GM12875 (cell line): ENCODE measurements at regions not wholly inside any gene's neighbourhood (a gene's known extent, or its start where the extent isn't known, plus 50 kb on each side); places are given as distances from the start of the nearest gene placed in this dataset.

ENCODE experiments used
- H3K4me3 ChIP-seq: one replicate; pipeline ENCODE4 v1.5.1; 2011; ENCODE audit warnings: low read depth, low read length, control low read depth
- TF ChIP-seq, protein P1 (sequence below): IDR thresholded peaks from 2 replicates; pipeline ENCODE4 v1.5.1; 2011; ENCODE audit warnings: low read depth, mild to moderate bottlenecking, control low read depth, inconsistent platforms, low read length, moderate library complexity, borderline replicate concordance; ENCODE audit not compliant: insufficient read depth

DNA sequence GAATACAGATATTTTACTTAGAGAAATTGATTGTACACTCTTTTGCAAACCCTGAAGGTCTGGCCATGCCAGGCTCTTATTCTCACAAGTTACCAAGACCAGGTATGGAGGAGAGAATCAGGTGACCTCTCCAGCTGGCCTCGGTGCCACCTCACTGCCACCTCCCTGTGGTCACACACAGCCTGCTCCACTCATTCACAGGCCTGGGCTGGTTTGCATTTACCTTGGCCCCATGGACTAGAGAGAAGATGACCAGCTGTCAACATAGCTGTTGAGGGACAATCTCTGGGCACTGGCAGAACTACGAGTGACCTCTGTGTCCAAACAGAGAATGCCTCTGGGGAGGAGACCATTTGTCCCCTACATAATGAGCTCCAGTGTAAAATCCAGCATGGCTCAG is 291.2 kb upstream of the RUNX1 start:
- no peak overlapping the region for H3K4me3 ChIP-seq

DNA sequence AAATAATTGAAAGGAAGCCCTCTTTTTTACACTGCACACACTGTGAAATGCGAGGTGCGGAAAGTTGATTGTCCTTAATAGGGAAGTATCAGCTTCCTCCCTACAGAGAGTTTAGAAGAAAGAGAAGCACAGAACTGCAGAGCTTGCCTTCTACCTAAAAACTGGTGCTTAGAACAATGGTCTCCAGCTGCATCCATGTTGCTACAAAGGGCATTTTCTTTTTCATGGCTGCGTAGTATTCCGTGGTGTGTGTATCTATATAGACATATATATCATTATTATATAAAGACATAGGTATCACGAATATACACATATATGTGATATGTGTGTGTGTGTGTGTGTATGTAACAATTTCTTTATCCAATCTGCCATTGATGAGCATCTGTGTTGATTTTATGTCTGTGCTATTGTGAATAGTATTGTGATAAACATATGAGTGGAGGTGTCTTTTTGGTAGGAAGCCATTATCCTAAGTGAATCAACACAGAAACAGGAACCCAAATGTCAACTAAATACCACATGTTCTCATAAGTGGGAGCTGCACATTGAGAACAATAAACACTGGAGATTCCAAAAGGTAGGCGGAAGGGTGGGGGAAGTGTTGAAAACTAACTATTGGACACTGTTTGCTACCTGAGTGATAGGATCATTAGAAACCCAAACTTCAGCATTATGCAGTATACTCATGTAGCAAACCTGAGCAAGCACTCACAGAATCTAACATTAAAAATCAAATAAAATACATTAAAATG is 290.0 kb upstream of the RUNX1 start:
- TF ChIP-seq, protein P1, sequence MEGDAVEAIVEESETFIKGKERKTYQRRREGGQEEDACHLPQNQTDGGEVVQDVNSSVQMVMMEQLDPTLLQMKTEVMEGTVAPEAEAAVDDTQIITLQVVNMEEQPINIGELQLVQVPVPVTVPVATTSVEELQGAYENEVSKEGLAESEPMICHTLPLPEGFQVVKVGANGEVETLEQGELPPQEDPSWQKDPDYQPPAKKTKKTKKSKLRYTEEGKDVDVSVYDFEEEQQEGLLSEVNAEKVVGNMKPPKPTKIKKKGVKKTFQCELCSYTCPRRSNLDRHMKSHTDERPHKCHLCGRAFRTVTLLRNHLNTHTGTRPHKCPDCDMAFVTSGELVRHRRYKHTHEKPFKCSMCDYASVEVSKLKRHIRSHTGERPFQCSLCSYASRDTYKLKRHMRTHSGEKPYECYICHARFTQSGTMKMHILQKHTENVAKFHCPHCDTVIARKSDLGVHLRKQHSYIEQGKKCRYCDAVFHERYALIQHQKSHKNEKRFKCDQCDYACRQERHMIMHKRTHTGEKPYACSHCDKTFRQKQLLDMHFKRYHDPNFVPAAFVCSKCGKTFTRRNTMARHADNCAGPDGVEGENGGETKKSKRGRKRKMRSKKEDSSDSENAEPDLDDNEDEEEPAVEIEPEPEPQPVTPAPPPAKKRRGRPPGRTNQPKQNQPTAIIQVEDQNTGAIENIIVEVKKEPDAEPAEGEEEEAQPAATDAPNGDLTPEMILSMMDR: no peak
- no peak overlapping the region for H3K4me3 ChIP-seq

More for the DNA sequence above, 291.2 kb upstream of the RUNX1 start:
- TF ChIP-seq, protein P1: no peak

DNA sequence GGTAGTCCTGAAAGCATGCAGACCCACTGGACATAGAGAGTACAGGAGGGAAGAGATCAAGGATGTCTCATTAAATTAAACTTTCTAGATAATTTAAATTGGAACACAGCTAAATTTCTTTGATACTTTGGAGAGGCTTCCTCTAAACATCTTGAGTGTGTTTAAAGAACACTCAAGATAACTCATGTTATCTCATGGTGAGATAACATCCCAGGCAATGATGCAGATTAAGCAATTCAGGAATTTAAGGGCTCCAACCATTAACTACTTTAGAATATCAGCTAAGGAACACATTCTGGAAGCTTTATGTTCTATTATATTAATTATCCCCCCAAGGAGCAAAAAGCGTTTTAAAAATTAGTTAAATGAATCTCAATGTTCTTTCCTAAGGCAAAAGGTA is 289.2 kb upstream of the RUNX1 start:
- TF ChIP-seq, protein P1: no peak
- no peak overlapping the region for H3K4me3 ChIP-seq

DNA sequence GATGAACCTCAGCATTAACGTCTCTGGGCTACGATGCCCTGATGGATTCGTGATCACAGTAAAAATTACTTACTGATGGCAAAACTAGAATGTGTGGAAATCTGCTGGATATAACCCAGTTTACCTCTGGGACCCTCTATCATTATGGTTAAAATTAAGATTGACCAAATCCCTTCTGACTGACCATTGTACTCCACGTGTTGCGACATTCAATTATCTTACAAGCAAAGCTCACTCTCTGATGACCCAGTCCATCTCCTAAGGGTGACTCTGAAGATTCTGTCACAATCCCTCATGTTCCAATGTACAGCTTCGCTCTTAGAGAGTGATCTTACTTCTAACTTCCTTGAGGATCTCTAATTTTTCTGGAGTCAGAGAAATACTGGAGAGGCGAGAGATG is 288.5 kb upstream of the RUNX1 start:
- no peak overlapping the region for H3K4me3 ChIP-seq
- TF ChIP-seq, protein P1: no peak

DNA sequence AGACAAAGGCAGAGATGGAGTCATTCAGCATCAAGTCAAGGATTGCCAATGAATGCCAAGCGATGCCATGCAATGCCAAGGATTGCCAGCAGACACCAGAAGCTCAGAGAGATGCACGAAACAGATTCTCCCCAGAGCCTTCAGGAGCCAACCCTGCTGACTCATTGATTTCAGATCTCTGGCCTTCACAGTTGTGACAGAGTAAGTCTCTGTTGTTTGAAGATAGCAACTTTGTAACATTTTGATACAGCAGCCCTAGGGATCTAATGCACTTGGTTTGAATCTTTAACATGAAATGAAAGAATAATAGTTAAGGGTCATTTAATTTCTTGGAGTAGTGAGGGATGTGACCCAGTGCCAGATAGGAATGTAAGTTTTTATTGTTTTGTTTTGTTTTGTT is 287.4 kb upstream of the RUNX1 start:
- H3K4me3 ChIP-seq: no peak overlapping the region
- TF ChIP-seq, protein P1: no peak

DNA sequence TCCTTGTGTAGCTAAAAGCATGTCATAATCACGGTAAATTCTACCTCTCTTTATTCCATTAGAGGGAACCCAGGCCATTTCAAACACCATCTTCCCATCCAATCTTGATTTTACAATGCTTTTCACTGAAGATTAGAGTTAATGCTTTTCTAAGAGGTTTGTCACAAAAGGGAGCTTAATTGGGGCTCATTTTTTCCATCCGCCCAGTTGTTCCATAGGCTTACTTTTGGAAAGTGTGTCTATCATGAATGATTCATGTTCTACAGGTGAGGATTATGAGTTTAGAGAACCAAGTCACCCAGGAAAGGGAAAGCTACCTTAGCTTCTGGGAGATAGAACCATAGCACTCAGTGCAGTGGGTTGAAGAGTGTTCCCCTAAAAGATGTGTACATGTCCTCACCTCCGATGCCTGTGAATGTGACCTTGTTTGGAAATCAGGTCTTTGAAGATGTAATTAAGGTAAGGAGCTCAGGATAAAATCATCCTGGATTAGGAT is 286.9 kb upstream of the RUNX1 start:
- H3K4me3 ChIP-seq: no peak overlapping the region
- TF ChIP-seq, protein P1: no peak
